CD14-positive monocyte (primary cell): ENCODE measurements at regions not wholly inside any gene's neighbourhood (a gene's known extent, or its start where the extent isn't known, plus 50 kb on each side); places are given as distances from the start of the nearest gene placed in this dataset.

Experiments used
- DNase-seq, 3 donors: peaks; one replicate each; pipeline ENCODE4 v3.0.0-alpha.2; 2011 to 2022
- H2AFZ ChIP-seq: 2 replicates; pipeline ENCODE4 v1.6.0; 2012; ENCODE audit warnings: mild to moderate bottlenecking, low read depth, low read length, inconsistent platforms; ENCODE audit not compliant: insufficient read depth, poor library complexity, severe bottlenecking
- H3K27ac ChIP-seq, 2 donors: 1 replicate in 1 of 2; 2 replicates in 1 of 2; pipeline ENCODE4 v1.5.1; 2012 to 2013; ENCODE audit warnings: low read length in 2 of 2, control low read depth in 1 of 2, inconsistent platforms in 1 of 2, low read depth in 1 of 2, mild to moderate bottlenecking in 1 of 2
- H3K27me3 ChIP-seq, 2 donors: one replicate each; pipeline versions ENCODE4 v1.6.0 to v1.6.1; 2011 to 2013; ENCODE audit warnings: low read length in 2 of 2; ENCODE audit not compliant: control insufficient read depth in 2 of 2, insufficient read depth in 2 of 2
- H3K36me3 ChIP-seq, 2 donors: replicated peaks in 1 of 2; 1 replicate in 1 of 2; 2 replicates in 1 of 2; pipeline versions ENCODE4 v1.5.1 to v1.6.1; 2012 to 2013; ENCODE audit warnings: low read length in 2 of 2, control low read depth in 1 of 2, inconsistent platforms in 1 of 2, mild to moderate bottlenecking in 1 of 2; ENCODE audit not compliant: insufficient read depth in 2 of 2, control insufficient read depth in 1 of 2
- H3K4me1 ChIP-seq, 2 donors: 1 replicate in 1 of 2; 2 replicates in 1 of 2; pipeline versions ENCODE4 v1.5.1 to v1.6.1; 2012 to 2013; ENCODE audit warnings: low read length in 2 of 2, control low read depth in 1 of 2, inconsistent platforms in 1 of 2, mild to moderate bottlenecking in 1 of 2, moderate library complexity in 1 of 2; ENCODE audit not compliant: insufficient read depth in 2 of 2, control insufficient read depth in 1 of 2
- H3K4me2 ChIP-seq: replicated peaks from 2 replicates; pipeline ENCODE3; 2012; ENCODE audit warnings: low read length, moderate library complexity, mild to moderate bottlenecking; ENCODE audit not compliant: poor library complexity, severe bottlenecking; ENCODE audit errors: extremely low read depth
- H3K4me3 ChIP-seq, 3 experiments: fragments of 200-600 bp in 1 of 3; sonication (generic) in 1 of 3; replicated peaks in 1 of 3; 1 replicate in 2 of 3; 2 replicates in 1 of 3; pipeline ENCODE4 v1.5.1; 2011 to 2013; ENCODE audit warnings: low read length in 3 of 3, mild to moderate bottlenecking in 3 of 3, control low read depth in 2 of 3, low read depth in 2 of 3, inconsistent platforms in 1 of 3, moderate library complexity in 1 of 3
- H3K79me2 ChIP-seq: 2 replicates; pipeline ENCODE4 v1.6.0; 2012; ENCODE audit warnings: mild to moderate bottlenecking, control low read depth, inconsistent platforms, low read length, moderate library complexity; ENCODE audit not compliant: insufficient read depth
- H3K9ac ChIP-seq: 2 replicates; pipeline ENCODE4 v1.6.0; 2017; ENCODE audit warnings: low read length, mild to moderate bottlenecking; ENCODE audit not compliant: insufficient read depth, poor library complexity, severe bottlenecking
- H3K9me3 ChIP-seq, 2 donors: replicated peaks in 1 of 2; 1 replicate in 1 of 2; 2 replicates in 1 of 2; pipeline versions ENCODE4 v1.5.1 to v1.6.1; 2012 to 2013; ENCODE audit warnings: low read length in 2 of 2, control low read depth in 1 of 2; ENCODE audit not compliant: control insufficient read depth in 1 of 2, insufficient read depth in 1 of 2
- H4K20me1 ChIP-seq: 2 replicates; pipeline ENCODE4 v1.6.0; 2012; ENCODE audit warnings: mild to moderate bottlenecking, low read length, control low read depth, moderate library complexity; ENCODE audit not compliant: insufficient read depth
- H3K27ac Mint-ChIP-seq, 7 donors: one replicate each; pipeline ENCODE4 v1.8.0; 2020; ENCODE audit warnings: mild to moderate bottlenecking in 7 of 7, mixed read lengths in 7 of 7, moderate library complexity in 6 of 7, inconsistent platforms in 2 of 7
- H3K27me3 Mint-ChIP-seq, 3 donors: one replicate each; pipeline ENCODE4 v1.8.0; 2021 to 2022; ENCODE audit warnings: low read depth in 3 of 3, mild to moderate bottlenecking in 3 of 3, mixed read lengths in 3 of 3, moderate library complexity in 3 of 3, inconsistent platforms in 1 of 3
- H3K36me3 Mint-ChIP-seq, 2 donors: one replicate each; pipeline ENCODE4 v1.8.0; 2020; ENCODE audit warnings: mixed read lengths in 2 of 2, inconsistent platforms in 1 of 2, mild to moderate bottlenecking in 1 of 2
- H3K4me1 Mint-ChIP-seq: one replicate; pipeline ENCODE4 v1.8.0; 2020; ENCODE audit warnings: mild to moderate bottlenecking, mixed read lengths
- H3K4me3 Mint-ChIP-seq, 2 donors: one replicate each; pipeline ENCODE4 v1.8.0; 2020; ENCODE audit warnings: mild to moderate bottlenecking in 2 of 2, mixed read lengths in 2 of 2, moderate library complexity in 1 of 2
- H3K9me3 Mint-ChIP-seq, 7 donors: one replicate each; pipeline ENCODE4 v1.8.0; 2020 to 2022; ENCODE audit warnings: mixed read lengths in 7 of 7, mild to moderate bottlenecking in 6 of 7, moderate library complexity in 6 of 7, inconsistent platforms in 2 of 7
- CTCF ChIP-seq: fragments of 200-600 bp; IDR thresholded peaks from one replicate; pipeline ENCODE4 v1.8.0; 2022; ENCODE audit warnings: antibody characterized with exemption, mild to moderate bottlenecking
- WGBS: methylation state at CpG from one replicate; pipeline ENCODE4 v1.1.5; 2013; ENCODE audit warnings: missing lambda C conversion rate; ENCODE audit not compliant: insufficient coverage; 5-methylcytosine and 5-hydroxymethylcytosine counted together
- intact Hi-C, 2 donors: fragments of 100-400 bp; cut with micrococcal nuclease; formaldehyde crosslinking; loops; one replicate each; pipeline versions ENCODE4 v1.15.0 to v1.15.1; 2023

- H3K27me3 Mint-ChIP-seq: peaks cover 2% of the 10 kb centered on the region in 3 donors
- Histone ChIP-seq H2AFZ (no peak overlapping the region), H3K4me3 (no peak overlapping the region), H4K20me1 (no peaks in the 10 kb centered on the region), H3K9me3 (no peaks in the 10 kb centered on the region), H3K36me3 (no peaks in the 10 kb centered on the region), H3K9ac (no peak overlapping the region), H3K4me2 (no peak overlapping the region), H3K4me1 (no peaks in the 10 kb centered on the region), H3K27me3 (no peaks in the 10 kb centered on the region), H3K27ac (no peak overlapping the region), H3K79me2 (no peaks in the 10 kb centered on the region)
- intact Hi-C loops: no loop called here
- no peak for TF ChIP-seq CTCF
- no peak overlapping the region for H3K4me3 Mint-ChIP-seq
- H3K9me3 Mint-ChIP-seq: peaks cover 0 to 3% (median 0%) of the 10 kb centered on the region in 7 donors
- no CpG with 5 or more reads among the region's 3 CpGs for WGBS
- H3K27ac Mint-ChIP-seq: no peak overlapping the region
- peaks cover 2% of the 10 kb centered on the region for H3K4me1 Mint-ChIP-seq
- no peak for DNase-seq
- no peaks in the 10 kb centered on the region for H3K36me3 Mint-ChIP-seq
Observed at GRCh38 chr6:11923621-11924020, 88.5 kb upstream of the HIVEP1 start.

GRCh38 chr6:11922901-11923300, 89.2 kb upstream of the HIVEP1 start:
- Histone ChIP-seq H3K4me3 (no peak overlapping the region), H4K20me1 (no peaks in the 10 kb centered on the region), H3K4me2 (no peak overlapping the region), H3K9ac (no peak overlapping the region), H3K9me3 (no peaks in the 10 kb centered on the region), H3K36me3 (no peaks in the 10 kb centered on the region), H3K4me1 (no peaks in the 10 kb centered on the region), H3K27ac (no peak overlapping the region), H3K79me2 (no peaks in the 10 kb centered on the region), H2AFZ (no peak overlapping the region), H3K27me3 (no peaks in the 10 kb centered on the region)
- peaks cover 2% of the 10 kb centered on the region in 3 donors for H3K27me3 Mint-ChIP-seq
- H3K4me3 Mint-ChIP-seq: no peak overlapping the region
- intact Hi-C loops: no loop called here
- peaks cover 0 to 3% (median 0%) of the 10 kb centered on the region in 7 donors for H3K9me3 Mint-ChIP-seq
- no peak for DNase-seq
- peaks cover 2% of the 10 kb centered on the region for H3K4me1 Mint-ChIP-seq
- no peak overlapping the region for H3K27ac Mint-ChIP-seq
- H3K36me3 Mint-ChIP-seq: no peaks in the 10 kb centered on the region
- WGBS: no CpG with 5 or more reads among the region's 2 CpGs
- TF ChIP-seq CTCF: no peak
